Gastrocnemius medialis (tissue), 4 donors: ENCODE measurements at regions not wholly inside any gene's neighbourhood (a gene's known extent, or its start where the extent isn't known, plus 50 kb on each side); places are given as distances from the start of the nearest gene placed in this dataset.

ENCODE experiments used
- ATAC-seq, 2 donors: fragments of 150-250 bp; one replicate each; pipeline ENCODE4 v1.9.1; 2016
- DNase-seq, 2 donors: peaks; one replicate each; pipeline ENCODE4 v3.0.0-alpha.2; 2019
- H3K27ac ChIP-seq, 4 donors: fragments of 200-600 bp; sonication (generic); 1 replicate in 1 of 4; 2 replicates in 3 of 4; pipeline ENCODE4 v1.5.1; 2016 to 2018; ENCODE audit warnings: mild to moderate bottlenecking in 2 of 4, moderate library complexity in 1 of 4
- H3K27me3 ChIP-seq, 3 donors: fragments of 200-600 bp; sonication (generic) in 2 of 3; 1 replicate in 1 of 3; 2 replicates in 2 of 3; pipeline versions ENCODE4 v1.5.1 to v1.6.0; 2016 to 2019; ENCODE audit warnings: mild to moderate bottlenecking in 1 of 3, moderate library complexity in 1 of 3
- H3K36me3 ChIP-seq, 2 donors: fragments of 200-600 bp; sonication (generic) in 1 of 2; one replicate each; pipeline ENCODE4 v1.5.1; 2017 to 2018
- H3K4me1 ChIP-seq, 2 donors: fragments of 200-600 bp; sonication (generic) in 1 of 2; one replicate each; pipeline ENCODE4 v1.5.1; 2016 to 2017; ENCODE audit warnings: mild to moderate bottlenecking in 2 of 2
- H3K4me3 ChIP-seq, 4 donors: fragments of 200-600 bp; sonication (generic) in 3 of 4; 1 replicate in 1 of 4; 2 replicates in 3 of 4; pipeline ENCODE4 v1.5.1; 2016 to 2019; ENCODE audit warnings: mild to moderate bottlenecking in 2 of 4
- H3K9me3 ChIP-seq, 3 donors: fragments of 200-600 bp; sonication (generic) in 2 of 3; 1 replicate in 1 of 3; 2 replicates in 2 of 3; pipeline ENCODE4 v1.5.1; 2016 to 2019
- CTCF ChIP-seq, 5 experiments: fragments of 450-650 bp in 3 of 5; fragments of 200-600 bp in 2 of 5; sonication (generic) in 2 of 5; IDR thresholded peaks in 4 of 5; conservative IDR thresholded peaks in 1 of 5; 1 replicate in 4 of 5; 2 replicates in 1 of 5; pipeline ENCODE4 v1.5.1; 2016 to 2019; ENCODE audit warnings: antibody characterized with exemption in 5 of 5, mild to moderate bottlenecking in 3 of 5, moderate library complexity in 3 of 5
- POLR2A ChIP-seq, 2 donors: fragments of 450-650 bp; IDR thresholded peaks; one replicate each; pipeline ENCODE4 v1.6.1; 2017; ENCODE audit warnings: antibody characterized with exemption in 2 of 2, mild to moderate bottlenecking in 2 of 2, moderate library complexity in 2 of 2
- in situ Hi-C, 4 donors: fragments of 200-750 bp; cut with MboI; loops; one replicate each; pipeline versions ENCODE4 v1.15.0 to v1.8.0; 2017; ENCODE audit warnings: low sequenced_read_pairs in 4 of 4
- intact Hi-C: fragments of 100-400 bp; cut with DNase I; formaldehyde crosslinking; loops from one replicate; pipeline ENCODE4 v1.15.1; 2023; ENCODE audit warnings: low total_unique reads

DNA sequence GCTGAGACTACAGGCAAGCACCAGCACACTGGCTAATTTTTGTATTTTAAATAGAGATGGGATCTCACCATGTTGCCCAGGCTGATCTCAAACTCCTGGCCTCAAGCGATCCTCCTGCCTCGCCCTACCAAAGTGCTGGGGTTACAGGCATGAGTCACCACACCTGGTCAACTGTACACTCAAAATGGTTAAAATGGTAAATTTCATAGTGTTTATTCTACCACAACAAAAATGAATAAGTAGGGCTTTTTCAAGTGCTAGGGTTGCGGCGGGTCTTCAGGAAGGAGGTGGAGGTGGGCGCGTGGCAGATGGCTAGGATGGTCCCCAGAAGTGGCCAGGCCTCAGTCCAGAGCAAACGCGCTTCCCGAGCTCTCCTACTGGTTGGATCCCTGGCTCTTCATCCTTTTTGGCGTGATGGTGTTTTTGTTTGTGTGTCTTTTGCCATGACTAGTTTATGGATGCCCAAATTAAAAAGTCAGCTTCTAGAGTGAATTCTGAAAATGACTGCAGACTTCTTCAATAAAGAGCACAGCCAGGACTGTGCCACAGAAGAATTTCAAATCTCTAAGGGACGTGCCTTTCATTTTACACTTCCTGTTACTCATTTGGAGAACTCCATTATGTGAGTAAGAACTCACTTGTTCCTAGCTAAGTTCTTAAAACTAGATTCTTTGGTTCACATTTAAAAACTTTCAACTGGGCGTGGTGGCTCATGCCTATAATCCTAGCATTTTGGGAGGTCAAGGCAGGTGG lies 73.9 kb downstream of the TMEM130 start:
- no peak for ATAC-seq
- DNase-seq: no peak
- no peaks in the 10 kb centered on the region for H3K36me3 ChIP-seq
- H3K4me3 ChIP-seq: no peak overlapping the region
- in situ Hi-C loops (no loop called here), intact Hi-C loops (no loop called here)
- no peak overlapping the region for H3K27ac ChIP-seq
- H3K27me3 ChIP-seq: no peaks in the 10 kb centered on the region
- no peaks in the 10 kb centered on the region for H3K4me1 ChIP-seq
- TF ChIP-seq POLR2A (IDR thresholded peaks at IDR 0.05): no peak
- no peak for TF ChIP-seq CTCF (IDR thresholded peaks at IDR 0.05 in 4 of 5, conservative IDR thresholded peaks at IDR 0.05 in 1 of 5)
- H3K9me3 ChIP-seq: no peaks in the 10 kb centered on the region
